ENCODE measurements at regions not wholly inside any gene's neighbourhood (a gene's known extent, or its start where the extent isn't known, plus 50 kb on each side); places are given as distances from the start of the nearest gene placed in this dataset.

GRCh38 chr13:85615031-85615430, 184.2 kb downstream of the SLITRK6 start:
- ATAC-seq (no peak), DNase-seq (no peak)
- TF ChIP-seq CTCF (IDR thresholded peaks at IDR 0.05): no peak
- Histone ChIP-seq H3K27me3 (ENCODE audit: insufficient read depth in 3 of 3, low read length in 2 of 3) (no peaks in the 10 kb centered on the region), H3K27ac (no peak overlapping the region), H3K9me3 (no peaks in the 10 kb centered on the region), H3K4me3 (no peak overlapping the region), H3K4me1 (no peaks in the 10 kb centered on the region), H3K36me3 (ENCODE audit: insufficient read depth in 1 of 2, low read depth in 1 of 2) (no peaks in the 10 kb centered on the region)
- intact Hi-C loops (cut with DNase I): no loop called here
- WGBS, 3 donors: 38 to 52% (median 43%) methylated on average over 2 of the region's 2 CpGs

GRCh38 chr13:85610024-85610423, 189.2 kb downstream of the SLITRK6 start:
- H3K27ac ChIP-seq: no peak overlapping the region
- H3K4me1 ChIP-seq: no peaks in the 10 kb centered on the region
- DNase-seq (no peak), ATAC-seq (no peak)
- no peak for TF ChIP-seq CTCF (IDR thresholded peaks at IDR 0.05)
- no peak overlapping the region for H3K4me3 ChIP-seq
- no peaks in the 10 kb centered on the region for H3K27me3 ChIP-seq (ENCODE audit: insufficient read depth in 3 of 3, low read length in 2 of 3)
- 69 to 82% (median 82%) methylated on average over 2 of the region's 2 CpGs for WGBS, 3 donors
- intact Hi-C loops (cut with DNase I): no loop called here
- no peaks in the 10 kb centered on the region for H3K36me3 ChIP-seq (ENCODE audit: insufficient read depth in 1 of 2, low read depth in 1 of 2)
- H3K9me3 ChIP-seq: no peaks in the 10 kb centered on the region

GRCh38 chr13:85608255-85608829, 190.9 kb downstream of the SLITRK6 start:
- WGBS, 3 donors: 73 to 78% (median 74%) methylated on average over 7 of the region's 7 CpGs
- intact Hi-C loops (cut with DNase I): no loop called here
- Histone ChIP-seq H3K4me1 (no peaks in the 10 kb centered on the region), H3K27ac (no peak overlapping the region), H3K4me3 (no peak overlapping the region), H3K27me3 (ENCODE audit: insufficient read depth in 3 of 3, low read length in 2 of 3) (no peaks in the 10 kb centered on the region), H3K36me3 (ENCODE audit: insufficient read depth in 1 of 2, low read depth in 1 of 2) (no peaks in the 10 kb centered on the region), H3K9me3 (no peaks in the 10 kb centered on the region)
- ATAC-seq (no peak), DNase-seq (no peak)
- no peak for TF ChIP-seq CTCF (IDR thresholded peaks at IDR 0.05)

GRCh38 chr13:85603735-85604134, 195.5 kb downstream of the SLITRK6 start:
- intact Hi-C loops (cut with DNase I): no loop called here
- Histone ChIP-seq H3K4me3 (no peak overlapping the region), H3K27me3 (ENCODE audit: insufficient read depth in 3 of 3, low read length in 2 of 3) (no peaks in the 10 kb centered on the region), H3K9me3 (no peaks in the 10 kb centered on the region), H3K27ac (no peak overlapping the region), H3K36me3 (ENCODE audit: insufficient read depth in 1 of 2, low read depth in 1 of 2) (no peaks in the 10 kb centered on the region), H3K4me1 (no peaks in the 10 kb centered on the region)
- 92 to 96% (median 94%) methylated on average over 1 of the region's 1 CpG for WGBS, 3 donors
- no peak for DNase-seq
- ATAC-seq: no peak
- TF ChIP-seq CTCF (IDR thresholded peaks at IDR 0.05): no peak

- Histone ChIP-seq H3K9me3 (no peaks in the 10 kb centered on the region), H3K36me3 (ENCODE audit: insufficient read depth in 1 of 2, low read depth in 1 of 2) (no peaks in the 10 kb centered on the region), H3K27ac (no peak overlapping the region), H3K4me3 (no peak overlapping the region), H3K4me1 (no peaks in the 10 kb centered on the region), H3K27me3 (ENCODE audit: insufficient read depth in 3 of 3, low read length in 2 of 3) (no peaks in the 10 kb centered on the region)
- intact Hi-C loops (cut with DNase I): no loop called here
- DNase-seq (no peak), ATAC-seq (no peak)
- WGBS, 3 donors: 39 to 48% (median 47%) methylated on average over 2 of the region's 2 CpGs
- TF ChIP-seq CTCF (IDR thresholded peaks at IDR 0.05): no peak
Measured at GRCh38 chr13:85601526-85601925, 197.7 kb downstream of the SLITRK6 start.
